Peyer's patch (tissue), 4 donors: ENCODE measurements at regions not wholly inside any gene's neighbourhood (a gene's known extent, or its start where the extent isn't known, plus 50 kb on each side); places are given as distances from the start of the nearest gene placed in this dataset.

Experiments used
- CTCF ChIP-seq, 6 experiments: fragments of 450-650 bp in 4 of 6; fragments of 200-600 bp in 2 of 6; sonication (generic) in 1 of 6; IDR thresholded peaks; one replicate each; pipeline ENCODE4 v1.5.1; 2017 to 2019; ENCODE audit warnings: antibody characterized with exemption in 6 of 6, mild to moderate bottlenecking in 3 of 6, moderate library complexity in 1 of 6
- POLR2A ChIP-seq, 2 donors: fragments of 450-650 bp; IDR thresholded peaks; one replicate each; pipeline ENCODE4 v1.5.1; 2017; ENCODE audit warnings: antibody characterized with exemption in 2 of 2, mild to moderate bottlenecking in 2 of 2, moderate library complexity in 2 of 2

GRCh38 chr4:3599951-3600350, 67.7 kb upstream of the LRPAP1 start:
- TF ChIP-seq POLR2A (IDR thresholded peaks at IDR 0.05) (no peak), CTCF (IDR thresholded peaks at IDR 0.05) (no peak)
